DMS 273 (cell line): ENCODE measurements at regions not wholly inside any gene's neighbourhood (a gene's known extent, or its start where the extent isn't known, plus 50 kb on each side); places are given as distances from the start of the nearest gene placed in this dataset.
A peak's percentile ranks its signal among the peaks of the same experiment; 100 is the strongest.
"Not testable (repeated sequence)": the region's sequence is repeated elsewhere in the genome, so short reads cannot be mapped to it uniquely, and the experiment has no call there.

ENCODE experiments used
- DNase-seq: peaks from one replicate; lab custom pipeline; 2025; ENCODE audit not compliant: unreplicated experiment; lab: John Stamatoyannopoulos, UW

DNA sequence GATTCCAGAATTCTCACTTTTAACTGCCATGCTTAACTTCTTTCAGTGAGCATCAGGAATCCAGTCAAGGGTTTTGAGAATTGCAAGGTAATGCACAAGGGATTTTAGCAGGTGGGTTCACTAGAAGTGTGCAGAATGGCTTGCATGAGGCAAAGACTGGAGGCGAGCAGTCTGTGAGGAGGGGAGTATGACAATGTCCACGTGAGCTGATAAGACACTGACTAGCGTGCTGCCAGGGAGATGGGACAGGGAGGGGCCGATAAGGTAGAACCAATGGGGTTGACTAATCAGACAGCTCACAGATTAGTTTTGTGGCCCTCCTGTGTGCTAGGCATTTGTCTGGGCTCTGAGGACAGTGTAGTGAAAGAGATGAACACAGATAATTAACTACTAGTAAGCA is 102.0 kb upstream of the DAZL start:
- no peak for DNase-seq

GRCh38 chr3:16708285-16708684 is 103.1 kb upstream of the DAZL start:
- DNase-seq: no peak

DNA sequence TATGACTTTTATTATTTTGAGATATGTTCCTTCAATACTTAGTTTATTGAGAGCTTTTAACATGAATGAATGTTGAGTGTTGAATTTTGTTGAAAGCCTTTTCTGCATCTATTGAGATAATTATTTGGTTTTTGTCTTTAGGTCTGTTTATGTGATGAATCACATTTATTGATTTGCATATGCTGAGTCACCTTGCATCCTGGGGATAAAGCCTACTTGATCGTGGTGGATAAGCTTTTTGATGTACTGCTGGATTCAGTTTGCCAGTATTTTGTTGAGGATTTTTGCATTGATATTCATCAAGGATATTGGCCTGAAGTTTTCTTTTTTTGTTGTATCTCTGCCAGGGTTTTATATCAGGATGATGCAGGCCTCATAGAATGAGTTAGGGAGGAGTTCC is 106.5 kb upstream of the DAZL start:
- not testable (repeated sequence) for DNase-seq

GRCh38 chr3:16715281-16715680 is 110.1 kb upstream of the DAZL start:
- no peak for DNase-seq

DNA sequence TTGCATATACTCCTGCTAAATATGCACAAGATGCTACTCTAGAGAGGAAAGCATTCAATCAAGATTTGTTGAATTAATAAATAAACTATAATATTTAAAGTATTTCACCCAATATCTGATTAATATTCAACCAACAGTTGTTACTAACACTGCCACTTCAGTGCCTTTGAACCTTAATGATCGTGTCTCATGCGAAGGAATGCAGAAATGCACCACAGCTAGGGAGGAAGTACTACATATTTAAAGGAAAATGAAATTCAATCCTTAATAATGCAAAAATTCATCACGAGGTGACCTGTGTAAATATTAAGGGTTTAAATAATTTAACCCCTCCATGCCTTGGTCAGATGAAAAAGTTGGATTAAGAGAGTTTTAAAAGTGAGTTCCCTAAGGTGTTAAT is 114.2 kb upstream of the DAZL start:
- no peak for DNase-seq

DNA sequence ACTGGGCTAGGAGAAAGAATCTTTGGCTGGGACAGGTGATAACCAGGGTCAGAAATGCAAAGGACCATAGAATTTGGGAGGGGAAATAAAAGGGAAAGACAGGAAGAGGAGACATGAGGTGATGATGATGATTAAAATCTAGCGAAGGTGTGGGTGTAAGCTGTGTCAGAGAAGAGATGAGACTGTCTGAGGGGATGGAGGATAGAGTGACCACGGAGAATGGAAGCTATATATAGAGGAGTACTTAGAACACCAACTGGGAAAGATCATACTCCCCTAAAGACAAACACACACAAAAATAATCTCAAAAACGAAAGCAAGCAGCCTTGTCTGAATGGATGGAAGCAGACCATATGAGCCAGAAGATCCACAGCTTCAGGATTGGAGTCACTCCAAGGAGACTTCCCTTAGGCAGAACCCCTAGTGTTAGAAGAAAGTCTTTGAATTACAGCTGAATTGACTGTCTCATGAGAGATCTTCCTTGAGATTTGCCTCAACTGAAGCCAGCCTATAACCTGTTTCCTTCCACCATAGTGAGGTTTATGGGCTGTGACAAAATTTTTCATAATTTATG is 115.2 kb upstream of the DAZL start:
- DNase-seq: no peak

DNA sequence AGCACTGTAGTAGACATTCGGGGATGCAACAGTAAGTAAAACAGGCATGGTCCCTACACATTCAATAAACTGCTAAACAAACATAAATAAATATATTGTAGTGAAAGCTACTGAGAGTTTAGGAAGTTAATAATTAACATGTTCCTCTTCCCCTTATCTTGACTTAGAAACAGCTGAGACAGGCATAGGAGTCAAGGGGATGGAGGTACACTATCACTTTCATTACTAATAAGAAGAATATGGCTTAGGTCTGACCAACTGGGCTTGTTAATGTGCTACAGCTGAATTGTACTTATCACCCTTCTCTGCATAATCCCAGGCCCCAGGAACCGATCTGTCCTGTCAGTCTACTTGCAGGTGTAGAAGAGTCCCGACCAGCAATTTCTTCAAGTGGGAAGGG is 116.3 kb upstream of the DAZL start:
- DNase-seq: no peak

- peak; percentile 29 for DNase-seq
Observed at GRCh38 chr3:16723978-16724377, 118.8 kb upstream of the DAZL start.

- DNase-seq: no peak
Observed at GRCh38 chr3:16724487-16724886, 119.3 kb upstream of the DAZL start.

- no peak for DNase-seq
Observed at GRCh38 chr3:16725972-16726371, 120.7 kb upstream of the DAZL start.

DNA sequence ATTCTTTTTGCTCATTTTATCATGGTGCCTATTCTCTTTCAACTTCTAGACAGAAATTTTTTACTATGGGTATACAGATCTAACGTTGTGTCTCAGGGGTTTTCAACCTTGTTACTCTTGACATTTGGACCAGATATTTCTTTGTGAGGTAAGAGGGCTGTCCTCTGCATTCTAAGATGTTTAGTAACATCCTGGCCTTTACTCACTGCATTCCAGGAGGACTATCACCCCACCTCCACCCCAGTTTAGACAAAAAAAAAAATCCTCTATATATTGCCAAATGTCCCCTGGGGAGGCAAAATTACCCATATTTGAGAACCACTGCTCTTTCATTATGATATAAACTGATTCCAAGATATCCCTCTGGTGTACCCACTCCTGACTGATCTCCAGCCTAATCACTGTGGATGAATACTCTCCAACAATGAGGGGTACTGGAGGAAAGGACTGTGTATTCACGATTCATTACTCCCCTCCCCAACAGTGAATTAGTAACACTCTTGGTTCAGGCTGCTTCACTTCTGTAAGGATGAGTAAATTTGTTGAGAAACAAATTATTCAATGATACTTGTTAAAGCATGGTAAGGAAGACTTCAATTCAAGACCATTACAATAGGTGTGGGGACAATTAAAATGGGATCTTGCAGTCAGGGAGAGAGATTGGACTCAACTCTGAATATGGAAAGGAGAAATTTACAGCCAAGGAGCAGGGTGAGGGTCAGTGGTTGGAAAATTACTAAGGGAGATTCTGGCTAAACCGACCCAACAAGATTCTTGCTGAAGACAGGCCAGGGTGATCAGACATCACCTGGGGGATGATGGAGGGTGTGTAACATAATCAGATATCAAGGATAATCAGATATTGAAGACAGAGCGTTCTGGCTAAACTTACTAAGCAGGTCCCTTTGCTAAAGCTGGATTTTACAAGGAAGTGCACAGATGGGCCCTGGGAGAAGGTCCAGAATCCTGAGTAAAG is 123.8 kb upstream of the DAZL start:
- no peak for DNase-seq

DNA sequence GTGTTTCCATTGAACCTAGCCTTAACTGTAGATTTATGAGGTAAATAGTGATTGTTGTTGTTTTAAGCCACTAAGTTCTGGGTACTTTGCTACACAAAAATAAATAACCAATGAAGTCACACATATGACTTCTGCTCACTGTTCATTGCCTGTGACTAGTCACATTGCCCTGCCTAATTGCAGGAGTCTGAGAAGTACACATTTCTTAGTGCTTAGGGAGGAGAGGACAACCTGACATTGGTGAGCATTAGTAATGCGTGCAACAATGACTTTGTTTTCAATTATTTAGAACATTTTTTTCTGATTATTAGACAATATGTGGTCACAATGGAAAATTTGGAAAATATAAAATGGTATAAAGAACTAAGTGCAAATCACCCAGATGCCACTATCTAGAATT is 133.2 kb upstream of the DAZL start:
- DNase-seq: no peak

- no peak for DNase-seq
Observed at GRCh38 chr3:16739541-16740105, 134.4 kb upstream of the DAZL start.

- no peak for DNase-seq
Observed at GRCh38 chr3:16740515-16740914, 135.3 kb upstream of the DAZL start.

DNA sequence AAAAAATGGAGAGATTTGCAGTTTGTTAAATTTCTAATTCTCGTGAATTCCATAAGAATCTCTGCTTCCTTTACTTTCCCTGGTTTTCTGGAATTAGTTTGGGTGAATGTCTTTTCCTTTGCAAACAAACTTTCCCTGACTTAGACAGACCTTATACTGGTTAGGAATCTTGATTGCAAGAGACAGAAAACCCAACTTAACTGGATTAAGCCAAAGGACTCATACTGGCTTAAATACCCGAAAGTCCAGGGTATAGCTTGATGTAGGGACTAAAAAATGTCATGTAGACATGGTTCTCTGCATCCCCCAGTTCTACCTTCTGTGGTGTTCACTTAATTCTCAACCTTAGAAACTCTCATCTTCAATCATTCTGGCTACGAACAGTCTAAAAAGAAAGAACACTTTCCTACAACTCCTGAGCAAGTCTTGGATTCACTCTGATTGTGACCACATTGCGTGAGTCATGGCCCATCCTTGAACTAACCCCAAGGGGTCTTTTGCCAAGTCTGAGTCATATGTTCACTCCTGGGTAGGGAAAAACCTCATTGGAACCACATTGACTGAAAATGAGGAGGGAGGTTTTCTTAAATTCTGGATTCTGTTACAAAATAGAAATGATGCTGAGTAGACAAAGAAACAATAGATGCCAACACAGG is 136.0 kb upstream of the DAZL start:
- DNase-seq: no peak

DNA sequence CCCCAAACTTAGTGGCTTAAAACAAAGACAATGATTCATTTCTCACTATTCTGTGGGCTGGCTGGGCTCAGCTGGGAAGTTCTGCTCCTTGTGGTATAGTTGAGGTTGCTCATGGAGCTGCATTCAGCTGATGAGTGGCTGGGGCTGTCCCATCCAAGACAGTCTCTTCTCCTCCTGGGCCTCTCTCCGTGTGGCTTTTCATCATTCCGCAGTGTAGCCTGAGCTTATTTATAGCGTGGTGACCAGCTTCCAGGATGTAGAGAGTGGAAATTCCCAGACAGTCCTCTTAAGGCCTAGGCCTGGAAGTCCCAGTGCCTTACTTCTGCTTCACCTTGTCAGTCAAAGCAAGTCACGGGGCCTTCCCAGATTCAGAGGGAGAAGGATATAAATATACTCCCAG is 136.7 kb upstream of the DAZL start:
- DNase-seq: no peak

GRCh38 chr3:16743276-16743675 is 138.1 kb upstream of the DAZL start:
- no peak for DNase-seq

GRCh38 chr3:16759227-16759903 is 125.4 kb upstream of the PLCL2 start:
- DNase-seq: no peak

GRCh38 chr3:16761571-16761970 is 123.2 kb upstream of the PLCL2 start:
- DNase-seq: no peak

DNA sequence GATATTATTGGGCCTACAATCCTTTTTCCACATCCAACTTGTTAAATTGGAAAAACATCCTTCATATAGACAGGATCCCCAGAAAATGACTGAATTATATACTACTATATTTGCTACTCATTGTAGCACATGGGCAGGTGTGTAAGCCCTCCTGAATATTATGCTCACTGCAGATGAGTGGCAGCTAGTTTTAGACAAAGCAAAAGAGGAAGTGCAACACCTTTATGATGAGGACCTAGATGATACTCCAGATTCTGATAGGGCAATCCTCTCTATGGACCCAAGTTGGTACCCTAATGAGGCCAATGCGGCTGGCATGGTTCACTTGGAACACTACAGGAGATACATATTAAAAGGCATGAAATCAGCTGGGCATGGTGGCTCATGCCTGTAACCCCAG is 119.1 kb upstream of the PLCL2 start:
- no peak for DNase-seq

GRCh38 chr3:16767006-16767405 is 117.7 kb upstream of the PLCL2 start:
- DNase-seq: peak; percentile 44
